IMR-90 (cell line): ENCODE measurements at regions not wholly inside any gene's neighbourhood (a gene's known extent, or its start where the extent isn't known, plus 50 kb on each side); places are given as distances from the start of the nearest gene placed in this dataset.

Source experiments
- ATAC-seq: fragments of 200-7000 bp; cut with Tn5 transposase; 2 replicates; pipeline ENCODE4 v1.9.1; 2020; ENCODE audit warnings: low read depth, mild to moderate bottlenecking, moderate library complexity
- BruUV-seq: library from RNA; stranded (reverse); fragments of 400-500 nt; replicated peaks from 2 replicates; lab custom pipeline; 2021; lab: Mats Ljungman, UMichigan
- CTCF ChIA-PET: fragments of 300-600 bp; formaldehyde crosslinking; extraction: SDS; loops from one replicate; lab custom pipeline; 2021; ENCODE audit warnings: antibody characterized with exemption; lab: Yijun Ruan, JAX
- POLR2A ChIA-PET: fragments of 300-600 bp; sonication (Branson Sonifier 250); formaldehyde crosslinking; loops from one replicate; lab custom pipeline; 2022; ENCODE audit warnings: antibody characterized with exemption; ENCODE audit not compliant: unreplicated experiment; lab: Charles Lee
- DNase-seq: peaks from one replicate; pipeline ENCODE4 v3.0.0; 2013
- H2AFZ ChIP-seq: replicated peaks from 2 replicates; pipeline ENCODE3; 2013; ENCODE audit warnings: low read length, mild to moderate bottlenecking; ENCODE audit not compliant: poor library complexity
- H2AK5ac ChIP-seq: 2 replicates; pipeline ENCODE4 v1.6.1; 2013; ENCODE audit warnings: low read depth, low read length, inconsistent platforms
- H2AK9ac ChIP-seq: replicated peaks from 2 replicates; pipeline ENCODE3; 2013; ENCODE audit warnings: mild to moderate bottlenecking, low read depth, low read length, moderate library complexity; ENCODE audit not compliant: poor library complexity
- H2BK120ac ChIP-seq: 2 replicates; pipeline ENCODE4 v1.6.1; 2013; ENCODE audit warnings: low read depth, low read length, inconsistent platforms
- H2BK15ac ChIP-seq: 3 replicates; pipeline ENCODE4 v1.6.1; 2013; ENCODE audit warnings: low read depth, low read length, inconsistent platforms
- H2BK20ac ChIP-seq: 2 replicates; pipeline ENCODE4 v1.6.1; 2013; ENCODE audit warnings: low read depth, mild to moderate bottlenecking, inconsistent platforms, low read length, moderate library complexity
- H2BK5ac ChIP-seq: 2 replicates; pipeline ENCODE4 v1.6.1; 2013; ENCODE audit warnings: mild to moderate bottlenecking, low read depth, low read length, inconsistent platforms; ENCODE audit not compliant: poor library complexity, severe bottlenecking
- H3K14ac ChIP-seq: replicated peaks from 2 replicates; pipeline ENCODE4 v1.6.1; 2013; ENCODE audit warnings: low read depth, low read length, inconsistent platforms
- H3K18ac ChIP-seq: 2 replicates; pipeline ENCODE4 v1.6.1; 2013; ENCODE audit warnings: low read depth, low read length, control low read depth
- H3K23ac ChIP-seq: 2 replicates; pipeline ENCODE4 v1.6.1; 2013; ENCODE audit warnings: low read depth, low read length, inconsistent platforms
- H3K27ac ChIP-seq: 2 replicates; pipeline ENCODE4 v1.5.1; 2013; ENCODE audit warnings: mild to moderate bottlenecking, control low read depth, low read length; ENCODE audit not compliant: insufficient read depth
- H3K27me3 ChIP-seq: 2 replicates; pipeline ENCODE4 v1.6.1; 2013; ENCODE audit warnings: low read length; ENCODE audit not compliant: control insufficient read depth, insufficient read depth
- H3K36me3 ChIP-seq: 2 replicates; pipeline ENCODE4 v1.6.1; 2013; ENCODE audit warnings: low read length, mixed read lengths; ENCODE audit not compliant: control insufficient read depth, insufficient read depth
- H3K4ac ChIP-seq: 2 replicates; pipeline ENCODE4 v1.6.1; 2013; ENCODE audit warnings: low read depth, low read length, inconsistent platforms
- H3K4me1 ChIP-seq: 2 replicates; pipeline ENCODE4 v1.6.1; 2013; ENCODE audit warnings: low read length, mixed read lengths; ENCODE audit not compliant: control insufficient read depth, insufficient read depth
- H3K4me2 ChIP-seq: 2 replicates; pipeline ENCODE4 v1.6.1; 2013; ENCODE audit warnings: low read depth, mild to moderate bottlenecking, control low read depth, low read length, moderate library complexity
- H3K4me3 ChIP-seq: 2 replicates; pipeline ENCODE4 v1.5.1; 2013; ENCODE audit warnings: low read depth, mild to moderate bottlenecking, control low read depth, low read length, moderate library complexity; ENCODE audit not compliant: insufficient read depth
- H3K56ac ChIP-seq: 2 replicates; pipeline ENCODE4 v1.6.1; 2013; ENCODE audit warnings: low read length, inconsistent platforms; ENCODE audit not compliant: insufficient read depth; ENCODE audit errors: extremely low read depth
- H3K79me1 ChIP-seq, 2 experiments: 2 replicates each; pipeline ENCODE4 v1.6.1; 2013; ENCODE audit warnings: low read length in 2 of 2, inconsistent platforms in 1 of 2, low read depth in 1 of 2
- H3K9ac ChIP-seq: 2 replicates; pipeline ENCODE4 v1.6.1; 2013; ENCODE audit warnings: low read depth, low read length, control low read depth
- H3K9me1 ChIP-seq: 2 replicates; pipeline ENCODE4 v1.6.1; 2013; ENCODE audit warnings: low read length, inconsistent platforms; ENCODE audit not compliant: insufficient read depth
- H3K9me3 ChIP-seq: 2 replicates; pipeline ENCODE4 v1.6.1; 2013; ENCODE audit warnings: low read length; ENCODE audit not compliant: control insufficient read depth, insufficient read depth
- H4K20me1 ChIP-seq: 2 replicates; pipeline ENCODE4 v1.6.1; 2013; ENCODE audit warnings: low read length, inconsistent platforms; ENCODE audit not compliant: insufficient read depth
- H4K5ac ChIP-seq: 2 replicates; pipeline ENCODE4 v1.6.1; 2013; ENCODE audit warnings: mild to moderate bottlenecking, low read depth, low read length, control low read depth
- H4K8ac ChIP-seq, 2 experiments: 2 replicates each; pipeline ENCODE4 v1.6.1; 2013; ENCODE audit warnings: low read depth in 2 of 2, low read length in 2 of 2, control low read depth in 1 of 2, inconsistent platforms in 1 of 2
- H4K91ac ChIP-seq: 2 replicates; pipeline ENCODE4 v1.6.1; 2013; ENCODE audit warnings: low read depth, low read length, inconsistent platforms; ENCODE audit not compliant: insufficient read depth
- BHLHE40 ChIP-seq: fragments of 150-350 bp; IDR thresholded peaks from 2 replicates; pipeline ENCODE4 v1.6.1; 2016; ENCODE audit warnings: mild to moderate bottlenecking, low read depth, low read length
- RAD21 ChIP-seq: IDR thresholded peaks from 2 replicates; pipeline ENCODE4 v1.6.1; 2012; ENCODE audit warnings: low read length, improper control_type of control experiment
- RCOR1 ChIP-seq: IDR thresholded peaks from 2 replicates; pipeline ENCODE4 v1.6.1; 2012; ENCODE audit warnings: mild to moderate bottlenecking, low read length, improper control_type of control experiment; ENCODE audit not compliant: insufficient replicate concordance
- SMC3 ChIP-seq: fragments of 150-350 bp; IDR thresholded peaks from 2 replicates; pipeline ENCODE4 v1.6.1; 2016; ENCODE audit warnings: low read depth, mild to moderate bottlenecking, antibody characterized with exemption, low read length, moderate library complexity
- WGBS, 2 experiments: methylation state at CpG; one replicate each; pipeline versions ENCODE4 v1.1.5 to v1.1.7; 2013; ENCODE audit warnings: missing lambda C conversion rate in 2 of 2; ENCODE audit not compliant: insufficient read length in 1 of 2; ENCODE audit errors: extremely low coverage in 2 of 2; 5-methylcytosine and 5-hydroxymethylcytosine counted together
- dilution Hi-C: fragments of 300-500 bp; cut with HindIII; formaldehyde crosslinking; loops from one replicate; pipeline ENCODE4 v1.14.3; 2018; ENCODE audit warnings: low sequenced_read_pairs; ENCODE audit not compliant: unreplicated experiment
- in situ Hi-C: fragments of 300-500 bp; cut with MboI; formaldehyde crosslinking; loops from 3 replicates; pipeline ENCODE4 v1.14.3; 2019; ENCODE audit warnings: low sequenced_read_pairs, inconsistent platforms, mixed read lengths
- intact Hi-C: fragments of 100-400 bp; cut with micrococcal nuclease; formaldehyde crosslinking; loops from 2 replicates; pipeline ENCODE4 v1.10.0; 2022
- TF ChIP-seq, protein P1 (sequence below): conservative IDR thresholded peaks from 2 replicates; pipeline ENCODE4 v1.5.1; 2012; ENCODE audit warnings: mild to moderate bottlenecking, low read depth, low read length, improper control_type of control experiment

DNA sequence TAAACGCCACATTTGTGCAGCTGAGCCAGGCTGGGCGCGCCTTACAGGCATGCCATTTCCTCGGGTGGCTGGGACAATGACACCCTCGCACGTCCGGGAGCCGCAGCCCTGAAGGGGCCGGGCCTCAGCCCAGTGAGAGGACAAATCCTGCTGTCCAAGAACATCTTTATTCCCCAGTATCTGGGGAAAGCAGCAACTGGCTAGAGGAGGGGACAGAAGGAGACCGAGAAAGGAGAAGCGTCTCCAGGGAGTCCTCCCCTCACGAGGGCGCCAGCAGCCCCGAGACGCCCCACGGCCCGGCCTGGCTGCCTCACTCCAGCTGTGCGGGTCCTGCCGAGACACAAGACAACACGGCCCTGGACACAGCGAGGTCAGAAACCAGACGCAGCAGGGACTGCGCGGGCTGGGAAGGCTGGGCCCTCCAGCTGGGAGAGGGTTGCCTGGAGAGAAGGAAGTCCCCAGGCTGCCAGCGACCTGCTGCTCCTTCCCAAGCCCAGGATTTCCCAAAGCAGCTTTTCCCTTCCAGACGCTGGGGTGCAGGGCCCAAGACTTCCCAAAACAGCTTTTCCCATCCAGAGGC, 130.2 kb downstream of the CHSY1 start:
- peak; percentile 84 for ATAC-seq
- Histone ChIP-seq H3K4me3 (peak overlapping the region; percentile 5; the same call in 1 of the 2 replicates), H3K9ac (peak overlapping the region; percentile 85), H4K20me1 (no peaks in the 10 kb centered on the region), H4K8ac (peak overlapping the region; percentile 84 to 85), H2AFZ (peak overlapping the region; percentile 89), H3K23ac (peak overlapping the region; percentile 63; the same call in 1 of the 2 replicates), H3K14ac (peak overlapping the region; percentile 70), H2BK120ac (peak overlapping the region; percentile 95), H2AK9ac (peak overlapping the region; percentile 70), H3K36me3 (no peaks in the 10 kb centered on the region), H3K27ac (peak overlapping the region; percentile 76), H2BK20ac (peak overlapping the region; percentile 66), H3K56ac (0 out of 2 replicates have a peak overlapping the region, but pooled peaks have one; percentile 2), H2BK5ac (peak overlapping the region; percentile 65), H4K91ac (peak overlapping the region; percentile 78), H2BK15ac (peak overlapping the region; percentile 71; the same call in 2 of the 3 replicates), H3K27me3 (no peaks in the 10 kb centered on the region), H3K9me3 (no peaks in the 10 kb centered on the region), H3K4me2 (peak overlapping the region; percentile 66), H2AK5ac (peak overlapping the region; percentile 76), H4K5ac (peak overlapping the region; percentile 92), H3K9me1 (peaks cover 2% of the 10 kb centered on the region; the same call in 1 of the 2 replicates), H3K4me1 (peaks cover 20% of the 10 kb centered on the region), H3K4ac (peak overlapping the region; percentile 96), H3K18ac (peak overlapping the region; percentile 29), H3K79me1 (peaks cover 4 to 20% of the 10 kb centered on the region in 2 experiments; a peak in 3 of 4 replicates)
- 0 out of 2 replicates have a peak, but pooled peaks have one; percentile 7 for TF ChIP-seq BHLHE40
- TF ChIP-seq, protein P1, sequence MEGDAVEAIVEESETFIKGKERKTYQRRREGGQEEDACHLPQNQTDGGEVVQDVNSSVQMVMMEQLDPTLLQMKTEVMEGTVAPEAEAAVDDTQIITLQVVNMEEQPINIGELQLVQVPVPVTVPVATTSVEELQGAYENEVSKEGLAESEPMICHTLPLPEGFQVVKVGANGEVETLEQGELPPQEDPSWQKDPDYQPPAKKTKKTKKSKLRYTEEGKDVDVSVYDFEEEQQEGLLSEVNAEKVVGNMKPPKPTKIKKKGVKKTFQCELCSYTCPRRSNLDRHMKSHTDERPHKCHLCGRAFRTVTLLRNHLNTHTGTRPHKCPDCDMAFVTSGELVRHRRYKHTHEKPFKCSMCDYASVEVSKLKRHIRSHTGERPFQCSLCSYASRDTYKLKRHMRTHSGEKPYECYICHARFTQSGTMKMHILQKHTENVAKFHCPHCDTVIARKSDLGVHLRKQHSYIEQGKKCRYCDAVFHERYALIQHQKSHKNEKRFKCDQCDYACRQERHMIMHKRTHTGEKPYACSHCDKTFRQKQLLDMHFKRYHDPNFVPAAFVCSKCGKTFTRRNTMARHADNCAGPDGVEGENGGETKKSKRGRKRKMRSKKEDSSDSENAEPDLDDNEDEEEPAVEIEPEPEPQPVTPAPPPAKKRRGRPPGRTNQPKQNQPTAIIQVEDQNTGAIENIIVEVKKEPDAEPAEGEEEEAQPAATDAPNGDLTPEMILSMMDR = peak; percentile 56
- peak; percentile 64 for TF ChIP-seq RAD21
- peak; percentile 42; the same call in 1 of the 2 replicates for TF ChIP-seq SMC3
- TF ChIP-seq RCOR1 = no peak
- WGBS, 2 experiments = 19% methylated on average over 5 of the region's 26 CpGs; no CpG with 5 or more reads in 1 of the 2 experiments
- dilution Hi-C loops (no loop called here), intact Hi-C loops (loop anchor here (2.0 kb wide), 2 partner anchors 69 to 129 kb away; no protein-coding TSS in a partner anchor), in situ Hi-C loops (no loop called here)
- CTCF ChIA-PET = interaction anchor here (0.6 to 1.6 kb wide), 4 partner anchors 31 to 130 kb away, joined by 3 to 5 read pairs (median 4); partner anchors contain the start of gene CHSY1
- BruUV-seq = no TSS peak
- DNase-seq = peak; percentile 74
- POLR2A ChIA-PET = interaction anchor here (1.0 kb wide), 1 partner anchor 130 kb away, joined by 8 read pairs; the partner anchor contains the start of gene CHSY1
